K562 (cell line): ENCODE measurements at regions not wholly inside any gene's neighbourhood (a gene's known extent, or its start where the extent isn't known, plus 50 kb on each side); places are given as distances from the start of the nearest gene placed in this dataset.

ENCODE experiments used
- ATAC-seq: fragments of 200-7000 bp; cut with Tn5 transposase; 3 replicates; pipeline ENCODE4 v1.9.1; 2020; ENCODE audit warnings: moderate library complexity
- BruUV-seq: library from RNA; stranded (reverse); fragments of 400-500 nt; replicated peaks from 2 replicates; lab custom pipeline; 2021; lab: Mats Ljungman, UMichigan
- CTCF ChIA-PET: fragments of 300-600 bp; formaldehyde crosslinking; extraction: SDS; loops from one replicate; lab custom pipeline; 2021; ENCODE audit warnings: low intra/inter-chr PET ratio; lab: Yijun Ruan, JAX
- POLR2A ChIA-PET: fragments of 300-600, 350-650 bp; sonication (Branson Sonifier 250); formaldehyde crosslinking; extraction: SDS; loops from one replicate; lab custom pipeline; 2021; ENCODE audit warnings: antibody characterized with exemption, inconsistent platforms; lab: Yijun Ruan, JAX
- DNase-seq, 4 experiments: peaks; one replicate each; pipeline versions ENCODE4 v3.0.0 to v3.0.0-alpha.2; 2011 to 2018; ENCODE audit warnings: low spot score in 3 of 4, mixed read lengths in 3 of 4; ENCODE audit errors: extremely low read depth in 1 of 4
- FAIRE-seq: peaks from 2 replicates; lab custom pipeline; 2011; peaks lifted over from hg19 to GRCh38; lab: Jason Lieb, UNC
- H2AFZ ChIP-seq: 2 replicates; pipeline ENCODE4 v1.6.0; 2011; ENCODE audit warnings: low read depth, low read length, control low read depth, inconsistent platforms
- H3K27ac ChIP-seq: fragments of 200-600 bp; 3 replicates; pipeline ENCODE4 v1.8.0; 2011; ENCODE audit warnings: low read depth, mild to moderate bottlenecking, control low read depth, inconsistent platforms, low read length, moderate library complexity, mixed read lengths; ENCODE audit errors: extremely low read depth
- H3K27me3 ChIP-seq, 2 experiments: fragments of 300-600 bp in 1 of 2; 2 replicates in 1 of 2; 3 replicates in 1 of 2; pipeline versions ENCODE4 v1.6.0 to v1.8.0; 2011; ENCODE audit warnings: inconsistent platforms in 2 of 2, low read length in 2 of 2, mild to moderate bottlenecking in 1 of 2, mixed read lengths in 1 of 2, moderate library complexity in 1 of 2; ENCODE audit not compliant: control insufficient read depth in 2 of 2, insufficient read depth in 2 of 2
- H3K36me3 ChIP-seq: fragments of 300-600 bp; 3 replicates; pipeline ENCODE4 v1.8.0; 2011; ENCODE audit warnings: mild to moderate bottlenecking, low read length, inconsistent platforms; ENCODE audit not compliant: control insufficient read depth, insufficient read depth
- H3K4me1 ChIP-seq, 2 experiments: fragments of 200-600 bp in 1 of 2; replicated peaks in 1 of 2; 2 replicates in 1 of 2; 3 replicates in 1 of 2; pipeline versions ENCODE4 v1.5.1 to v1.8.0; 2011; ENCODE audit warnings: inconsistent platforms in 2 of 2, low read length in 2 of 2, mild to moderate bottlenecking in 1 of 2, mixed read lengths in 1 of 2, moderate library complexity in 1 of 2; ENCODE audit not compliant: control insufficient read depth in 2 of 2, insufficient read depth in 2 of 2
- H3K4me2 ChIP-seq: 2 replicates; pipeline ENCODE4 v1.6.1; 2011; ENCODE audit warnings: low read length, control low read depth, inconsistent platforms, mixed read lengths; ENCODE audit not compliant: insufficient read depth
- H3K4me3 ChIP-seq: fragments of 200-600 bp; sonication (generic), shearing (Covaris generic); 2 replicates; pipeline ENCODE4 v1.5.1; 2016; ENCODE audit warnings: control low read depth, inconsistent platforms
- H3K79me2 ChIP-seq: fragments of 200-600 bp; 3 replicates; pipeline ENCODE4 v1.8.0; 2011; ENCODE audit warnings: low read length, inconsistent platforms; ENCODE audit not compliant: control insufficient read depth, insufficient read depth
- H3K9ac ChIP-seq, 2 experiments: 2 replicates each; pipeline versions ENCODE4 v1.6.0 to v1.6.1; 2011; ENCODE audit warnings: low read depth in 2 of 2, low read length in 2 of 2, control low read depth in 1 of 2, inconsistent platforms in 1 of 2, mild to moderate bottlenecking in 1 of 2, mixed read lengths in 1 of 2; ENCODE audit not compliant: insufficient read depth in 1 of 2
- H3K9me1 ChIP-seq: one replicate; pipeline ENCODE4 v1.6.0; 2011; ENCODE audit warnings: inconsistent platforms, mild to moderate bottlenecking, low read length, moderate library complexity; ENCODE audit not compliant: control insufficient read depth, insufficient read depth
- H3K9me3 ChIP-seq: replicated peaks from 2 replicates; pipeline ENCODE4 v1.5.1; 2011; ENCODE audit warnings: low read depth, low read length, inconsistent platforms; ENCODE audit not compliant: control insufficient read depth, insufficient read depth
- H4K20me1 ChIP-seq: replicated peaks from 2 replicates; pipeline ENCODE4 v1.6.1; 2011; ENCODE audit warnings: low read length, inconsistent platforms, mixed read lengths; ENCODE audit not compliant: control insufficient read depth, insufficient read depth
- BCL6 ChIP-seq: fragments of 250-450 bp; sonication (Bioruptor Pico); IDR thresholded peaks from 2 replicates; pipeline ENCODE4 v1.4.0; 2020
- BHLHE40 ChIP-seq: IDR thresholded peaks from 2 replicates; pipeline ENCODE4 v1.6.1; 2011; ENCODE audit warnings: low read length, improper control_type of control experiment
- BMI1 ChIP-seq: fragments of 150-350 bp; IDR thresholded peaks from 2 replicates; pipeline ENCODE4 v1.6.1; 2014; ENCODE audit warnings: low read length
- CBFB ChIP-seq: sonication (generic); formaldehyde crosslinking; IDR thresholded peaks from 2 replicates; pipeline ENCODE4 v1.4.0; 2020; ENCODE audit warnings: mild to moderate bottlenecking, missing genetic modification reagents
- ELF1 ChIP-seq: fragments of 200-800 bp; sonication (Bioruptor generic); IDR thresholded peaks from 2 replicates; pipeline ENCODE4 v1.6.1; 2016; ENCODE audit warnings: missing genetic modification characterization, missing compliant biosample characterization
- GMEB1 ChIP-seq: fragments of 250-450 bp; sonication (Bioruptor Pico); IDR thresholded peaks from 2 replicates; pipeline ENCODE4 v1.4.0; 2020; ENCODE audit warnings: mild to moderate bottlenecking
- HDAC8 ChIP-seq: fragments of 450-650 bp; IDR thresholded peaks from 2 replicates; pipeline ENCODE4 v1.6.1; 2016; ENCODE audit warnings: mild to moderate bottlenecking, missing genetic modification characterization, moderate library complexity, missing compliant biosample characterization
- IFI16 ChIP-seq: fragments of 250-450 bp; sonication (Bioruptor Pico); IDR thresholded peaks from 2 replicates; pipeline ENCODE4 v2.1.2; 2022; ENCODE audit warnings: mild to moderate bottlenecking, inconsistent platforms
- KDM4B ChIP-seq, 2 experiments: fragments of 450-650 bp in 1 of 2; sonication (generic) in 1 of 2; IDR thresholded peaks; 2 replicates each; pipeline ENCODE4 v1.6.1; 2016 to 2017; ENCODE audit warnings: borderline replicate concordance in 2 of 2, antibody characterized with exemption in 1 of 2, low read depth in 1 of 2, mild to moderate bottlenecking in 1 of 2
- MIER1 ChIP-seq: fragments of 450-650 bp; IDR thresholded peaks from 2 replicates; pipeline ENCODE4 v1.6.1; 2016; ENCODE audit warnings: antibody characterized with exemption, mild to moderate bottlenecking, low read depth
- NCOA1 ChIP-seq: fragments of 450-650 bp; IDR thresholded peaks from 2 replicates; pipeline ENCODE4 v1.6.1; 2016; ENCODE audit warnings: low read depth
- NFRKB ChIP-seq: fragments of 450-650 bp; IDR thresholded peaks from 2 replicates; pipeline ENCODE4 v1.6.1; 2016; ENCODE audit warnings: low read depth
- RFX7 ChIP-seq: fragments of 250-450 bp; sonication (Bioruptor Pico); IDR thresholded peaks from 2 replicates; pipeline ENCODE4 v1.5.1; 2021; ENCODE audit warnings: mild to moderate bottlenecking
- RHOXF2B ChIP-seq: fragments of 250-450 bp; sonication (Bioruptor Pico); conservative IDR thresholded peaks from 2 replicates; pipeline ENCODE4 v1.5.1; 2021
- SMC3 ChIP-seq: conservative IDR thresholded peaks from 2 replicates; pipeline ENCODE4 v1.6.1; 2011; ENCODE audit warnings: low read depth, low read length, improper control_type of control experiment; ENCODE audit not compliant: insufficient read depth
- ZNF12 ChIP-seq: sonication (generic); formaldehyde crosslinking; IDR thresholded peaks from 2 replicates; pipeline ENCODE4 v1.4.0; 2020; ENCODE audit warnings: mild to moderate bottlenecking, missing genetic modification reagents
- ZNF146 ChIP-seq: IDR thresholded peaks from one replicate; pipeline ENCODE4 v1.6.1; 2018; ENCODE audit warnings: missing compliant biosample characterization; ENCODE audit not compliant: unreplicated experiment
- ZNF282 ChIP-seq: sonication (generic); formaldehyde crosslinking; IDR thresholded peaks from 2 replicates; pipeline ENCODE4 v1.8.1; 2023; ENCODE audit warnings: missing genetic modification reagents
- ZNF445 ChIP-seq: fragments of 250-450 bp; sonication (Bioruptor Pico); IDR thresholded peaks from 2 replicates; pipeline ENCODE4 v1.4.0; 2020; ENCODE audit warnings: low read depth, mild to moderate bottlenecking, moderate library complexity
- ZNF707 ChIP-seq: fragments of 250-450 bp; sonication (Bioruptor Pico); conservative IDR thresholded peaks from 2 replicates; pipeline ENCODE4 v1.8.0; 2022; ENCODE audit warnings: inconsistent platforms, mild to moderate bottlenecking, moderate library complexity
- WGBS: fragments of 100-300 bp; shearing (Covaris generic); methylation state at CpG from one replicate; pipeline ENCODE4 v1.1.6; 2016; ENCODE audit warnings: low coverage, mixed read lengths; ENCODE audit not compliant: insufficient coverage; ENCODE audit errors: missing lambda C conversion rate; 5-methylcytosine and 5-hydroxymethylcytosine counted together
- in situ Hi-C: fragments of 300-500 bp; cut with MboI; formaldehyde crosslinking; loops from 4 replicates; pipeline ENCODE4 v1.15.0; 2018; ENCODE audit warnings: inconsistent platforms, mixed read lengths
- intact Hi-C: fragments of 100-400 bp; cut with micrococcal nuclease; formaldehyde crosslinking; loops from 2 replicates; pipeline ENCODE4 v1.14.2; 2022

GRCh38 chr12:83676781-83677295, 990.1 kb downstream of the TMTC2 start:
- in situ Hi-C loops (no loop called here), intact Hi-C loops (no loop called here)
- H3K79me2 ChIP-seq: no peaks in the 10 kb centered on the region
- ChIA-PET POLR2A (no interaction called here), CTCF (no interaction called here)
- TF ChIP-seq GMEB1 (CRISPR knock-in tag): no peak
- no peak for TF ChIP-seq CBFB (CRISPR knock-in tag)
- no peak for TF ChIP-seq ZNF707 (CRISPR knock-in tag)
- TF ChIP-seq RFX7 (CRISPR knock-in tag): no peak
- no peak for TF ChIP-seq MIER1
- TF ChIP-seq IFI16 (CRISPR knock-in tag): no peak
- no peak for TF ChIP-seq ZNF445 (CRISPR knock-in tag)
- no peak for TF ChIP-seq SMC3
- TF ChIP-seq ZNF282 (CRISPR knock-in tag): no peak
- TF ChIP-seq ZNF146 (CRISPR knock-in tag): no peak
- no peak for TF ChIP-seq KDM4B (IDR thresholded peaks at IDR 0.05; ENCODE audit: borderline replicate concordance in 2 of 2, low read depth in 1 of 2)
- no peak for TF ChIP-seq ELF1
- no peak for TF ChIP-seq BHLHE40
- no peak for TF ChIP-seq ZNF12
- no peak for TF ChIP-seq HDAC8
- no peak for TF ChIP-seq NCOA1
- TF ChIP-seq BMI1: no peak
- TF ChIP-seq BCL6: no peak
- no peak for TF ChIP-seq NFRKB
- TF ChIP-seq RHOXF2B (CRISPR knock-in tag): no peak
- 0 out of 2 replicates have a peak, but pooled peaks cover 2% of the 10 kb centered on the region for H3K9me3 ChIP-seq
- H3K9me1 ChIP-seq: no peaks in the 10 kb centered on the region
- no peak for ATAC-seq
- H3K36me3 ChIP-seq: no peaks in the 10 kb centered on the region
- no peaks in the 10 kb centered on the region for H3K4me1 ChIP-seq
- H4K20me1 ChIP-seq: no peaks in the 10 kb centered on the region
- no peak overlapping the region for H3K4me3 ChIP-seq
- no peak for FAIRE-seq
- H3K27me3 ChIP-seq: no peaks in the 10 kb centered on the region
- no peak overlapping the region for H3K4me2 ChIP-seq
- H3K27ac ChIP-seq: no peak overlapping the region
- no peak overlapping the region for H2AFZ ChIP-seq
- no peak for DNase-seq
- 1% methylated on average over 5 of the region's 5 CpGs for WGBS
- H3K9ac ChIP-seq: no peak overlapping the region
- BruUV-seq: no TSS peak
